Endothelial cell of umbilical vein (primary cell): ENCODE measurements at regions not wholly inside any gene's neighbourhood (a gene's known extent, or its start where the extent isn't known, plus 50 kb on each side); places are given as distances from the start of the nearest gene placed in this dataset.

Source experiments
- BruUV-seq: library from RNA; stranded (reverse); fragments of 400-500 nt; replicated peaks from 2 replicates; lab custom pipeline; 2021; lab: Mats Ljungman, UMichigan
- CTCF ChIA-PET: fragments of 300-600, 350-600 bp; sonication (Branson Sonifier 250); formaldehyde crosslinking; loops from one replicate; lab custom pipeline; 2021; ENCODE audit warnings: antibody characterized with exemption, inconsistent platforms; lab: Charles Lee
- POLR2A ChIA-PET: fragments of 300-600, 350-600 bp; sonication (Branson Sonifier 250); formaldehyde crosslinking; loops from one replicate; lab custom pipeline; 2021; ENCODE audit warnings: antibody characterized with exemption, inconsistent platforms; lab: Charles Lee
- DNase-seq: peaks from one replicate; pipeline ENCODE4 v3.0.0-alpha.2; 2011; ENCODE audit warnings: low read depth, low spot score
- FAIRE-seq: peaks from 2 replicates; lab custom pipeline; 2011; peaks lifted over from hg19 to GRCh38; lab: Jason Lieb, UNC
- H2AFZ ChIP-seq: 2 replicates; pipeline ENCODE4 v1.6.0; 2012; ENCODE audit warnings: low read depth, low read length, control low read depth, inconsistent platforms
- H3K27ac ChIP-seq: 2 replicates; pipeline ENCODE4 v1.5.1; 2011; ENCODE audit warnings: low read depth, mild to moderate bottlenecking, control low read depth, low read length, moderate library complexity; ENCODE audit not compliant: insufficient read depth
- H3K27me3 ChIP-seq, 2 experiments: 2 replicates each; pipeline versions ENCODE4 v1.6.0 to v1.6.1; 2011; ENCODE audit warnings: low read length in 2 of 2, mixed read lengths in 1 of 2; ENCODE audit not compliant: control insufficient read depth in 2 of 2, insufficient read depth in 2 of 2
- H3K36me3 ChIP-seq, 2 experiments: 2 replicates in 1 of 2; 3 replicates in 1 of 2; pipeline ENCODE4 v1.5.1; 2011; ENCODE audit warnings: low read length in 2 of 2, mild to moderate bottlenecking in 1 of 2, moderate library complexity in 1 of 2; ENCODE audit not compliant: control insufficient read depth in 2 of 2, insufficient read depth in 2 of 2; ENCODE audit errors: extremely low read depth in 1 of 2
- H3K4me1 ChIP-seq: 3 replicates; pipeline ENCODE4 v1.5.1; 2011; ENCODE audit warnings: mild to moderate bottlenecking, low read length; ENCODE audit not compliant: control insufficient read depth, insufficient read depth; ENCODE audit errors: extremely low read depth
- H3K4me2 ChIP-seq: 2 replicates; pipeline ENCODE4 v1.6.1; 2011; ENCODE audit warnings: low read length, control low read depth, mixed read lengths; ENCODE audit not compliant: insufficient read depth
- H3K4me3 ChIP-seq, 3 experiments: fragments of 200-600 bp in 1 of 3; sonication (generic), shearing (Covaris generic) in 1 of 3; replicated peaks in 1 of 3; 2 replicates each; pipeline ENCODE4 v1.5.1; 2011 to 2016; ENCODE audit warnings: control low read depth in 3 of 3, low read length in 3 of 3, mild to moderate bottlenecking in 2 of 3, inconsistent platforms in 1 of 3, low read depth in 1 of 3, moderate library complexity in 1 of 3; ENCODE audit not compliant: insufficient read depth in 1 of 3
- H3K79me2 ChIP-seq: 2 replicates; pipeline ENCODE4 v1.6.0; 2012; ENCODE audit warnings: low read length, inconsistent platforms; ENCODE audit not compliant: control insufficient read depth, insufficient read depth
- H3K9ac ChIP-seq: replicated peaks from 2 replicates; pipeline ENCODE3; 2011; ENCODE audit warnings: low read length, control low read depth; ENCODE audit not compliant: insufficient read depth; ENCODE audit errors: extremely low read depth
- H3K9me1 ChIP-seq: replicated peaks from 3 replicates; pipeline ENCODE4 v1.6.0; 2011; ENCODE audit warnings: mild to moderate bottlenecking, low read length; ENCODE audit not compliant: control insufficient read depth, insufficient read depth; ENCODE audit errors: extremely low read depth
- H3K9me3 ChIP-seq: replicated peaks from 2 replicates; pipeline ENCODE4 v1.5.1; 2012; ENCODE audit warnings: low read length, inconsistent platforms; ENCODE audit not compliant: control insufficient read depth, insufficient read depth
- H4K20me1 ChIP-seq: replicated peaks from 2 replicates; pipeline ENCODE3; 2011; ENCODE audit warnings: mild to moderate bottlenecking, low read length; ENCODE audit not compliant: control insufficient read depth, insufficient read depth; ENCODE audit errors: extremely low read depth
- CTCF ChIP-seq, 2 donors: IDR thresholded peaks; 1 replicate in 1 of 2; 2 replicates in 1 of 2; pipeline ENCODE4 v1.5.1; 2011; ENCODE audit warnings: low read length in 2 of 2, mild to moderate bottlenecking in 2 of 2, moderate library complexity in 2 of 2, control low read depth in 1 of 2, inconsistent platforms in 1 of 2, low read depth in 1 of 2; ENCODE audit not compliant: insufficient read depth in 1 of 2; ENCODE audit errors: extremely low read depth in 1 of 2
- EZH2 ChIP-seq: IDR thresholded peaks from 2 replicates; pipeline ENCODE4 v1.6.1; 2012; ENCODE audit warnings: borderline replicate concordance, low read depth, mild to moderate bottlenecking, moderate library complexity, low read length, inconsistent platforms; ENCODE audit not compliant: severe bottlenecking
- FOS ChIP-seq: IDR thresholded peaks from 2 replicates; pipeline ENCODE4 v1.6.1; 2011; ENCODE audit warnings: mild to moderate bottlenecking, low read length, moderate library complexity, borderline replicate concordance; ENCODE audit not compliant: insufficient read depth
- GATA2 ChIP-seq: IDR thresholded peaks from 2 replicates; pipeline ENCODE4 v1.7.0; 2011; ENCODE audit warnings: low read depth, mild to moderate bottlenecking, moderate library complexity, mixed read lengths, low read length; ENCODE audit not compliant: insufficient read length, insufficient read depth
- JUN ChIP-seq: IDR thresholded peaks from 2 replicates; pipeline ENCODE4 v1.6.1; 2011; ENCODE audit warnings: borderline replicate concordance, low read depth; ENCODE audit not compliant: insufficient read length, insufficient read depth
- MYC ChIP-seq: IDR thresholded peaks from one replicate; pipeline ENCODE4 v1.6.1; 2011; ENCODE audit warnings: mild to moderate bottlenecking, low read depth, low read length
- POLR2A ChIP-seq: IDR thresholded peaks from 2 replicates; pipeline ENCODE4 v1.6.1; 2012; ENCODE audit warnings: low read depth, mild to moderate bottlenecking, control low read depth, low read length
- POLR2AphosphoS5 ChIP-seq: IDR thresholded peaks from 2 replicates; pipeline ENCODE4 v1.6.1; 2012; ENCODE audit warnings: low read depth, mild to moderate bottlenecking, control low read depth, low read length, moderate library complexity; ENCODE audit not compliant: insufficient read depth
- dilution Hi-C: fragments of 300-500 bp; cut with MboI; formaldehyde crosslinking; loops from one replicate; pipeline ENCODE4 v1.15.0; 2019; ENCODE audit warnings: low sequenced_read_pairs; ENCODE audit not compliant: extremely low pct_ligation_motif_present
- intact Hi-C: fragments of 100-400 bp; cut with micrococcal nuclease; formaldehyde crosslinking; loops from one replicate; pipeline ENCODE4 v1.10.0; 2022
- TF ChIP-seq, protein P1 (sequence below): IDR thresholded peaks from 2 replicates; pipeline ENCODE4 v1.6.1; 2011; ENCODE audit not compliant: insufficient read depth, insufficient read length

DNA sequence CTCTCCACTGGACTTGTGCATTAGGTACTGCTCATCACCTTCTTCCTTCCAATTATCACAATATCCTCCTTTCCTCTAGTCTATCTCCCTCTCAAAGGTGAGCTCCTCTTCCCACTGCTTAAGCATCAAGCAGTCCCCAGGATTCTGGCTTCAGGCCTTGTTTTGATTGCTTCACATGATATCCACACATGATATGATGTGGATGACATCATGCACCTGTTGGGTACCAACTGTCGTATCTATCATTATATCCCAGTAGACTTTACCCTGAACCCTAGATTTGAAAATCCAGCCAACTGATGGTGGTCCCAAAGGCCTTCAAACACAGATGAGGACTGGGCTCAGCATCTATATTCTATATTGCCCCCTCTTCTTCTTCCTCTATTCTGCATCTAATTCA, 104.9 kb downstream of the MFSD1 start:
- intact Hi-C loops (no loop called here), dilution Hi-C loops (loop anchor here (25.0 kb wide), 1 partner anchor 356 kb away; no protein-coding TSS in a partner anchor)
- BruUV-seq: no TSS peak
- Histone ChIP-seq H2AFZ (no peak overlapping the region), H4K20me1 (no peaks in the 10 kb centered on the region), H3K9ac (no peak overlapping the region), H3K36me3 (no peaks in the 10 kb centered on the region), H3K79me2 (no peaks in the 10 kb centered on the region), H3K27ac (no peak overlapping the region), H3K9me1 (no peaks in the 10 kb centered on the region), H3K9me3 (no peaks in the 10 kb centered on the region), H3K4me3 (no peak overlapping the region), H3K27me3 (no peaks in the 10 kb centered on the region), H3K4me2 (no peak overlapping the region), H3K4me1 (no peaks in the 10 kb centered on the region)
- DNase-seq (no peak), FAIRE-seq (no peak)
- ChIA-PET POLR2A (no interaction called here), CTCF (no interaction called here)
- TF ChIP-seq, protein P1, sequence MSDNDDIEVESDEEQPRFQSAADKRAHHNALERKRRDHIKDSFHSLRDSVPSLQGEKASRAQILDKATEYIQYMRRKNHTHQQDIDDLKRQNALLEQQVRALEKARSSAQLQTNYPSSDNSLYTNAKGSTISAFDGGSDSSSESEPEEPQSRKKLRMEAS: no peak
- TF ChIP-seq POLR2A (no peak), EZH2 (no peak), CTCF (IDR thresholded peaks at IDR 0.05; ENCODE audit: extremely low read depth in 1 of 2, insufficient read depth in 1 of 2, low read depth in 1 of 2, low read length in 2 of 2) (no peak), JUN (no peak), GATA2 (no peak), FOS (no peak), POLR2AphosphoS5 (no peak), MYC (no peak)
